ENCODE measurements at regions not wholly inside any gene's neighbourhood (a gene's known extent, or its start where the extent isn't known, plus 50 kb on each side); places are given as distances from the start of the nearest gene placed in this dataset.
"Not testable (repeated sequence)": the region's sequence is repeated elsewhere in the genome, so short reads cannot be mapped to it uniquely, and the experiment has no call there.

DNA sequence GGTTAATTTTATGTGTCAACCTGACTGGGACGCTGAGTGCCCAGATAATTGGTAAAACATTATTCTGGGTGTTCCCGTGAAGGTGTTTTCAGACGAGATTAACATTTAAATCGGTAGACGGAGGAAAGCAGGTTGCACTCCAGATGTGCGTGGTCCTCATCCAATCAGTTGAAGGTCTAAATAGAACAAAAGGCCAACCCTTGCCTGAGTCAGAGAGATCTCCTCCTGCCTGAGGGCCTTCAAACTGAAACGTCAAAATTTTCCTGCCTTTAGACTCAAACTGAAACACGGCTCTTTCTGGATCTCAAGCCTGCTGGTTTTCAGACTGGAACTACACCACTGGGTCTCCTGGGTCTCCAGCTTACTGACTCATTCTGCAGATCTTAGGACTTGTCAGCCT is 70.9 kb downstream of the NPIPA5 start:
- DNase-seq (ENCODE audit: low read depth); in situ Hi-C loops (cut with HindIII; ENCODE audit: low pct_unique_long_range_greater_than_20kb, low sequenced_read_pairs): not testable (repeated sequence)

DNA sequence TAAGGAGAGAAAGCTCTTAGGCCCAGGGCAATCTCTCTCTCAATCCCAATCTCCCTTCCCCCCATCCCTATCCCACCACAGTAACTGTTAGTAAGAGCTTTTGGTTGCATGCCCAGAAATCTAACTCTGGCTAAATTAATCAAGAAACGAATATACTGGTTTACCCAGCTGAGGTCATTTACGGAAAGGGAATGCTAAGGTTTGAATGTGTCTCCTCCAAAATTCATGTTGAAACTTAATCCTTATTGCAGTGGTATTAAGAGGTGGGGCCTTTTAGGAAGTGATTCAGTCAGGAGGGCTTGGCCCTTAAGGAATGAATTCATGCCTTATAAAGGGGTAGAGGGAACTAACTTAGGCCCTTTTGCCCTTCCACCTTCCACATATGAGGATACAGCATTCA is 72.2 kb downstream of the NPIPA5 start:
- in situ Hi-C loops (cut with HindIII; ENCODE audit: low pct_unique_long_range_greater_than_20kb, low sequenced_read_pairs): not testable (repeated sequence)

DNA sequence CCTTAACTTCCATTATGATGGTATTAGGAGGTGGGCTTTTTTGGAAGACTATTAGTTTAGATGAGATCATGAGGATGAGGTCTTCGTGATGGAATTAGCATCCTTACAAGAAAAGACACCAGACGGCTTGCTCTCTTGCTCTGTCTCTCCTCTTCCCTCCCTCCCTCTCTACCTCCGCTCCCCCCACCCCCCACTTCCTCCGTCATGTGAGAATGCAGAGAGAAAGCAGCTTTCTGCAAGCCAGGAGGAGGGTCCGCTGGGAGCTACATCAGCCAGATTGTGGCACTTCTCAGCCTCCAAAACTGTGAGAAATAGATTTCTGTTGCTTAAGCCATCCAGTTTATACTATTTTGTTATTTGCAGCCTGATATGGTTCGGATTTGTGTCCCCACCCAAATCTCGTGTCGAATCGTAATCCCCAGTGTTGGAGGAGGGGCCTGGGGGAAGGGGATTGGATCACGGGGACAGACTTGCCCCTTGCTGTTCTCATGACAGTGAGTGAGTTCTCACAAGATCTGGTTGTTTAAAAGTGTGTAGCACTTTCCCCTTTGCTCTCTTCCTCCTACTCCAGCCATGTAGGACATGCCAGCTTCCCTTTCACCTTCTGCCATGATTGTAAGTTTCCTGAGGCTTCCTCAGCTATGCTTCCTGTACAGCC is 74.3 kb downstream of the NPIPA5 start:
- in situ Hi-C loops (cut with HindIII; ENCODE audit: low pct_unique_long_range_greater_than_20kb, low sequenced_read_pairs): not testable (repeated sequence)

More for the DNA sequence above, 72.2 kb downstream of the NPIPA5 start:
- not testable (repeated sequence) for DNase-seq (ENCODE audit: low read depth)

GRCh38 chr16:15297104-15297503 is 81.0 kb downstream of the NPIPA5 start:
- in situ Hi-C loops (cut with HindIII; ENCODE audit: low pct_unique_long_range_greater_than_20kb, low sequenced_read_pairs); DNase-seq (ENCODE audit: low read depth): not testable (repeated sequence)

More for the DNA sequence above, 74.3 kb downstream of the NPIPA5 start:
- DNase-seq (ENCODE audit: low read depth): not testable (repeated sequence)

DNA sequence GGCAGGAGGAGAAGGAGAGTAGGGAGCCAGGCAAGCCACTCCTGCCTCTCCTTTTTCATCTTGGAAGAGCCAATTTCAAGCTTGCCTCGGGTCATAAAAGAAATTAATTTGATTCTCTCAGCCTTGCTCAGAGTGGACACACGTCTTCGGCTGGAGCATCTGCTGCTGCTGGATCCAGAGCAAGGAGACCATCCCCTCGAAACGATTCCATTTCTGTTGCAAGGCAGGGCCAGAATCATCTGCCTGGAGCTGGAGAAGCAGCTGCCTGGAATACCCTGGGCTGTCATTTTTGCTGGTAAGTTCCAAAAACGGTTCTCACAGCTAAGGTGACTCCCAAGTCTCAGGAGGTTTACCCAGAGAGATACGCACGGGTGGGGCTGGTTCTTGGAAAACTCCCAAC is 103.3 kb downstream of the NPIPA5 start:
- DNase-seq (ENCODE audit: low read depth); in situ Hi-C loops (cut with HindIII; ENCODE audit: low pct_unique_long_range_greater_than_20kb, low sequenced_read_pairs): not testable (repeated sequence)

- DNase-seq (ENCODE audit: low read depth); in situ Hi-C loops (cut with HindIII; ENCODE audit: low pct_unique_long_range_greater_than_20kb, low sequenced_read_pairs): not testable (repeated sequence)
These were observed 104.1 kb downstream of the NPIPA5 start for GRCh38 chr16:15273964-15274363.

DNA sequence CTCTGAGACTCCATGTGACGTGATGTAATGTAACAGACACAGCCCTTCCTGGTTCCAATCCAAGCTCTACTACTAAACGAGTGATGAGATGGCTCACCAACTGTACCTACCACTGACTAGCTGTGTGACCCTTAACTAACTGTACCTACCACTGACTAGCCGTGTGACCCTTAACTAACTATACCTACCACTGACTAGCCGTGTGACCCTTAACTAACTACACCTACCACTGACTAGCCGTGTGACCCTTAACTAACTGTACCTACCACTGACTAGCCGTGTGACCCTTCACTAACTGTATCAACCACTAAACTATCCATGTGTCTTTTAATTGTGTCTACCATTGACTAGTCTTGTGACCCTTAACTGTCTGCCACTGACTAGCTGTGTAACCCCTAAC is 111.2 kb downstream of the NPIPA5 start:
- in situ Hi-C loops (cut with HindIII; ENCODE audit: low pct_unique_long_range_greater_than_20kb, low sequenced_read_pairs); DNase-seq (ENCODE audit: low read depth): not testable (repeated sequence)

- DNase-seq (ENCODE audit: low read depth); in situ Hi-C loops (cut with HindIII; ENCODE audit: low pct_unique_long_range_greater_than_20kb, low sequenced_read_pairs): not testable (repeated sequence)
These were observed 115.9 kb downstream of the NPIPA5 start for GRCh38 chr16:15262212-15262611.

- DNase-seq (ENCODE audit: low read depth); in situ Hi-C loops (cut with HindIII; ENCODE audit: low pct_unique_long_range_greater_than_20kb, low sequenced_read_pairs): not testable (repeated sequence)
These were observed 130.1 kb downstream of the NPIPA5 start for GRCh38 chr16:15247971-15248370.

DNA sequence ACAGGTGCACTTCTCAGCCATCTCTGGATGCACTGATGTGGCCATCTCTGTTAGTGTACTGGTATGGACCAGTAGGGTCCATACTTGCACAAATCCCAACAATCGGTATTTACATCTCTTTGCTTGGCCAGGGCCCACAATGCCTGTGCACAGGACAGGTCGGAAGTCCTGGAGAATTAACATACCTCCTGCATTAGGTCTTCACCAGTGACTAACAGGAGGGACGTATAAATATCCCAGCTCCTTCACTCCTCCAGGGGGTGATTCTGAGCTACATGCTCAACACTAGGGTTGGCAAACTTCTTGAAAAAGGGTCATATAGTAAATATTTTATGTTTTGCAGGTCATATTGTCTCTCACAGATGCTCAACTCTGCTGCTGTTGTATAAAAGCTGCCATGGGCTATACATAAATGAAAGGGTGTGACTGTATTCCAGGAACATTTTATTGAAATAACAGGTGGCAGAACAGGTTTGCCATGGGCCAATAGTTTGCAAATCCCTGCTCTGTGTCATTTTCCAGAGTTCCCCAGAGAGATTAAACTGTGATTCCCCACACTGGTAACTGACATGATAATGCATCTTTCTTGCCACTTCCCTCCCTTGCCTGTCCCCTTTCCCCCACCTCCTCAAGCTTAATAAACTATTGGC is 141.3 kb downstream of the NPIPA5 start:
- DNase-seq (ENCODE audit: low read depth); in situ Hi-C loops (cut with HindIII; ENCODE audit: low pct_unique_long_range_greater_than_20kb, low sequenced_read_pairs): not testable (repeated sequence)

DNA sequence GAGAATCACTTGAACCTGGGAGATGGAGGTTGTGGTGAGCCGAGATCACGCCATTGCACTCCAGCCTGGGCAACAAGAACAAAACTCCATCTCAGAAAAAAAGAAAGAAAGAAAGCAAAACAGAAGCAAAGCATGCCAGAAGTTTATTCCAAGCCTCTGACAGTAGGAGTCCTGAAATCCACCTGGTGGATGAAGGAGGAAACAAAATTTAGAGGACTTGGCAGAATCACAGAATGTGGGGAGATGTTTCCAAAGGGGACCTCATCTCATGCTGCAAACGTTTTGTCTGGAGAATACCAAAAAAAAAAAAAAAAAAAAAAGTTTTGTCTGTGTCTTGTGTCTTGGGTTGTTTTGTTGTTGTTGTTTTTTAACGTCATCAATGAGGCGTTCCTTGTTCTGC is 141.1 kb upstream of the RRN3 start:
- in situ Hi-C loops (cut with HindIII; ENCODE audit: low pct_unique_long_range_greater_than_20kb, low sequenced_read_pairs); DNase-seq (ENCODE audit: low read depth): not testable (repeated sequence)

DNA sequence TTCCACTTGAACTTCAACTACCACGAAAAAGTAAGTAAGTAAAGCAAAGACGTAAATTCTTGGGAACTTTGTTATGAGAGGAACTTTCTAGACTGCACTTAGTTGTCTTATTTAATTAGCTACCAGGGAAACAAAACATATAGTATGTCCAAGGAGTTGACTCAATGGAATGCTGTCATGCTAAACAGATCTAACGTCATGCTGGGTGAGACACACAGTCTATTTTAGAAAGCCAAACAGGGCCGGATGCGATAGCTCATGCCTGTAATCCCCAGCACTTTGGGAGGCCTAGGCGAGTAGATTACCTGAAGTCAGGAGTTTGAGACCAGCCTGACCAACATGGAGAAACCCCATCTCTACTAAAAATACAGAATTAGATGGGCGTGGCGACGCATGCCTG is 140.6 kb upstream of the RRN3 start:
- DNase-seq (ENCODE audit: low read depth); in situ Hi-C loops (cut with HindIII; ENCODE audit: low pct_unique_long_range_greater_than_20kb, low sequenced_read_pairs): not testable (repeated sequence)

GRCh38 chr16:15230432-15230831 is 136.4 kb upstream of the RRN3 start:
- DNase-seq (ENCODE audit: low read depth); in situ Hi-C loops (cut with HindIII; ENCODE audit: low pct_unique_long_range_greater_than_20kb, low sequenced_read_pairs): not testable (repeated sequence)

DNA sequence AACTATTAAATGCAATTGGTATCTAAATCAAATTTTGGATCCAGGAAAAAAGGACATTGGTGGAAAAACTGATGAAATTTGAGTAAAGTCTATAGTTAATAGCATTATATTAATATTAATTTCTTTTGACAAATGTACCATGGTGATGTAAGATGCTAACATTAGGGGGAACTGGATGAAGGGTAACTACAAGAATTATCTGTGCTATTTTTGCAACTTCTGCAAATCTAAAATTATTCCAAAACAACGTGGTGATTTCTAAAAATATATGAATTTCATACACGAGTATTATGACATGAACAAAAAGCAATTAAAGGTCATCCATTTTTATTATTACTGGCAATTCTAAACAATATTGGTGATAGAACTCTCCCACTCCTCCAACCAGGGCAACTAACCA is 135.6 kb upstream of the RRN3 start:
- in situ Hi-C loops (cut with HindIII; ENCODE audit: low pct_unique_long_range_greater_than_20kb, low sequenced_read_pairs); DNase-seq (ENCODE audit: low read depth): not testable (repeated sequence)

DNA sequence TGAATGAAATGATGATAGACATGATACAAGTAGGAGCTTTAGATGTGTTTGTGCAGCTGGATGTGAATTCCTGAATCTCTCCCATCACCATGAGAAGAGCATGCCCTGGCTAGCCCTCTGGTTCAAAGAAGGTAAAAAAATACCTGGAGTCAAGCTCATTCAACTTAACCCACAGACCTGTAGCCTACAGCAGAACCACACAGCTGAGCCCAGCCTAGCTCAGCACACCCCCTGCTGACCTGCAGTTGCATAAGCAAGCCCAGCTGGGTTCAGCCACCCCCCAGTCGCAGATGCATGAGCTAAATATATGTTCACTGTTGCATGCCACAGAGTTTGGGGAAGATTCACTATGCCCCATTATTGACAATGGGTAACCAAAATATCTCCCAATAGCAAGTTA is 130.6 kb upstream of the RRN3 start:
- DNase-seq (ENCODE audit: low read depth); in situ Hi-C loops (cut with HindIII; ENCODE audit: low pct_unique_long_range_greater_than_20kb, low sequenced_read_pairs): not testable (repeated sequence)

DNA sequence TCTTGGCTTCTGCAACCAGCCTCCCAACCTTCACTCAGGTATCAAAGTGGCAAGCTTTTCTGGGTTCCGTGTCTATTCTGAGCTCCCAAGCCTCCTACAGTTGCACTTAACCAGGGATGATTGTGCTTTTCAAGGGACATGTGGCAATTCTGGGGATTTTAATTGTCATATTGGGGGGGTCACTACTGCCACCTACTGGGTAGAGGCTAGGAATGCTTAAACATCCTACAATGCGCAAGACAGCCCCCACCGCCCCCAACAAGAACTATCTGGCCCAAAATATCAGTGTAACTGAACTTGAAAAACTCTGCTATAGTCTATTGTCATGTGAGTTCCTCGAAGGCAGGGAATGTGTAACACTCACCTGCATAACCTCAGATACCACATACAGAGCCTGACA is 129.3 kb upstream of the RRN3 start:
- DNase-seq (ENCODE audit: low read depth); in situ Hi-C loops (cut with HindIII; ENCODE audit: low pct_unique_long_range_greater_than_20kb, low sequenced_read_pairs): not testable (repeated sequence)

GRCh38 chr16:15219679-15220615 is 125.9 kb upstream of the RRN3 start:
- peak; percentile 25 for DNase-seq (ENCODE audit: low read depth)
- in situ Hi-C loops (cut with HindIII; ENCODE audit: low pct_unique_long_range_greater_than_20kb, low sequenced_read_pairs): not testable (repeated sequence)

DNA sequence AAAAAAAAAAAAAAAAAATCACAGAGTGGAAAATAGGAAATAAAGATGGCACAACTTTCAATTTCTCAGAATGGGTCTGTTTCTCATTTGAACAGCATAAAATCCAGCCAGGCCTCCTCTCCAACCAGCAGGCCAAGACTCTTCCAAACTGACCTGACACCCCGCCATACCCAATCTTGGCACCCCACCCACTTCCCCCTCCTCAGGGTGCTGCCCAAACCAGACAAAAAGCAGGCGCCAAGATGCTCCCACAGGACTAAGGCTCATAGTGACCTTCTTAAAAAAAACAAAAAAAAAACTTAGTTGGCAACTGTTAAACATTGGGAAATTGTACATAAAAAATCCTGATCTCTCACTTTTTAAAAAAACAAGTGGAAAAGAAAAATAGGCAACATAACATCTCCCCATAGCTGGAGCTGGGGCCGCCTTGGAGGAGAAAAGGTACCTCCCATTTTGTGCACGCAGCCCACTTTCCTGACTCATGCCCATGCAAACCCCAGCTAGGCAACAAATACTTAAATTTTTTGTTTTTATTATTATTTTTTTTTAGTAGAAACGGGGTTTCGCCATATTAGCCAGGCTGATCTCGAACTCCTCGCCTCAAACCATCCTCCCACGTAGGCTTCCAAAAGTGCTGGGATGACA is 124.9 kb upstream of the RRN3 start:
- in situ Hi-C loops (cut with HindIII; ENCODE audit: low pct_unique_long_range_greater_than_20kb, low sequenced_read_pairs): not testable (repeated sequence)

More for the DNA sequence above, 124.9 kb upstream of the RRN3 start:
- DNase-seq (ENCODE audit: low read depth): not testable (repeated sequence)
